PC-3 (cell line): ENCODE measurements at regions not wholly inside any gene's neighbourhood (a gene's known extent, or its start where the extent isn't known, plus 50 kb on each side); places are given as distances from the start of the nearest gene placed in this dataset.

ENCODE experiments used
- CTCF ChIP-seq: fragments of 300-600 bp; sonication (generic); conservative IDR thresholded peaks from 2 replicates; pipeline ENCODE4 v1.5.1; 2017; ENCODE audit warnings: antibody characterized with exemption, low read depth, mild to moderate bottlenecking, low read length
- EZH2 ChIP-seq: fragments of 300-600 bp; sonication (generic); IDR thresholded peaks from one replicate; pipeline ENCODE4 v1.6.1; 2017; ENCODE audit warnings: antibody characterized with exemption, mild to moderate bottlenecking, low read length; ENCODE audit not compliant: unreplicated experiment
- EZH2phosphoT487 ChIP-seq: fragments of 300-600 bp; sonication (generic); IDR thresholded peaks from 2 replicates; pipeline ENCODE4 v1.6.1; 2018; ENCODE audit warnings: mild to moderate bottlenecking, antibody characterized with exemption, low read length, borderline replicate concordance

DNA sequence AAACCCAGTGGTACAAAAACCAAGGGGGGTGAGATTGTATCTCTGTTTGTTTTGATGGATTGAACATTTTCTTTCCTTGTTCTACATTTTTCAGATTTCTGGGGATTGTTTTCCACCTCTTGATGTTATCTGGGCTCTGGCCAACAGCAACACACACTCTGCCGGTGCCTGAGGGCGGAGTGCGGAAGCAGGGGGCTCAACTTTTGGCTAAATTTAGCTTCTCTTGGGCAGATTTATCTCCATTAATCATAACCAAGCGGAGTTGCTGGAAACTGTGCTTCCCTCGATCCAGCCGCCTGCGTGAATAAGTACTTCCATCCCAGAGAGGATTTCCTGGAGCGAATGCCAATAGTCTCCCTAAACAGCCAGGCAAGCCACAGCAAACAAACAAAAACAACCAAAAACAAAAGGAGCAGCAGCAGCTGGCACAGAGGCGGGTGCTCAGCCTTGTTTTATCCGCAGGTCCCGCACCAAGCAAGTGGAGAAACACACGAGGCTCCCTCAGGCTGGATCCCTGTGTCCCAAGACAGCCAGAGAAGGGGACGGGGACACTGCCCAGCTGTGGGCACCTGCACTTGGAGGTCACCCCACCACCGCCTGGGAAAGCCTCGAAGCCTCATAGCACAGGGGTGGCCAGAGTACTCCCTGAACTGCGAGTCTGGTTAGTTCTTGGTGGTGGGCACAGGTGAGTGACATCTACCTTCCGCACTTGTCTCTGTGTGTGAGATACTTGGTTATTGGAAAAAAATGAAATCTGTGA is 143.4 kb downstream of the NDUFA10 start:
- TF ChIP-seq EZH2: no peak
- TF ChIP-seq CTCF: no peak
- TF ChIP-seq EZH2phosphoT487: no peak
